ENCODE measurements at regions not wholly inside any gene's neighbourhood (a gene's known extent, or its start where the extent isn't known, plus 50 kb on each side); places are given as distances from the start of the nearest gene placed in this dataset.

DNA sequence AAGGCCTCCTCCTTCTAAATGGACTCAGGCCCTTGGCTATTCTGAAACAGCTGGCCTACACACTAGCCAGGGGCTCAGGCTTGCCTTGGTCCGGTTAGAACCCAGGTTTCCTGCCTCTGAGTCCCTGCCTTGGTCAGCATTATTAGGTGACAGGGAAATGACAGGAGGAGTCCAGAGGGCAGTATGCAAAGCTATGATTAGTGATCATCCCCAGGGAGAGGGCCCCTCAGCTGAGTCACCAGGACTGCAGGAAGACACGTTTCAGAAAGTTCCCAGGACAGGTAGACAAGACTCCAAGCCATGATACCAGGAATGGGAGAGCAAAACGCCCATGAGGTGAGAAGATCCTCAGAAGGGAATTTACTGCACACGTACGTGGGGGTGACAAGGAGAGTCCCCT lies 301.1 kb upstream of the COBL start:
- Histone ChIP-seq H2BK20ac (ENCODE audit: low read depth, low read length) (no peak overlapping the region), H3K9ac (ENCODE audit: low read depth, low read length) (no peak overlapping the region), H3K18ac (ENCODE audit: low read depth, low read length) (no peak overlapping the region), H3K23ac (ENCODE audit: low read depth, low read length) (no peak overlapping the region), H2BK120ac (ENCODE audit: low read depth, low read length) (no peak overlapping the region), H3K4me1 (ENCODE audit: control insufficient read depth, insufficient read depth, low read length) (no peaks in the 10 kb centered on the region), H2AFZ (replicated peaks; ENCODE audit: low read length, poor library complexity) (no peak overlapping the region), H4K5ac (ENCODE audit: low read depth, low read length) (no peak overlapping the region), H3K14ac (replicated peaks; ENCODE audit: low read depth, low read length) (no peak overlapping the region), H3K56ac (ENCODE audit: extremely low read depth, insufficient read depth, low read length) (no peak overlapping the region), H2AK9ac (replicated peaks; ENCODE audit: low read depth, low read length, poor library complexity) (no peak overlapping the region), H4K91ac (ENCODE audit: insufficient read depth, low read depth, low read length) (no peak overlapping the region), H3K36me3 (ENCODE audit: control insufficient read depth, insufficient read depth, low read length) (no peaks in the 10 kb centered on the region), H2AK5ac (ENCODE audit: low read depth, low read length) (no peak overlapping the region), H3K79me1 (ENCODE audit: low read depth in 1 of 2, low read length in 2 of 2) (no peaks in the 10 kb centered on the region), H4K20me1 (ENCODE audit: insufficient read depth, low read length) (no peaks in the 10 kb centered on the region), H4K8ac (ENCODE audit: low read depth in 2 of 2, low read length in 2 of 2) (no peak overlapping the region), H3K4me3 (ENCODE audit: insufficient read depth, low read depth, low read length) (no peak overlapping the region), H3K27me3 (ENCODE audit: control insufficient read depth, insufficient read depth, low read length) (no peaks in the 10 kb centered on the region), H3K9me1 (ENCODE audit: insufficient read depth, low read length) (no peaks in the 10 kb centered on the region), H2BK5ac (ENCODE audit: low read depth, low read length, poor library complexity, severe bottlenecking) (no peak overlapping the region), H3K9me3 (ENCODE audit: control insufficient read depth, insufficient read depth, low read length) (peaks cover 18% of the 10 kb centered on the region), H3K27ac (ENCODE audit: insufficient read depth, low read length) (no peak overlapping the region), H2BK15ac (ENCODE audit: low read depth, low read length) (no peak overlapping the region), H3K4me2 (ENCODE audit: low read depth, low read length) (no peak overlapping the region), H3K4ac (ENCODE audit: low read depth, low read length) (no peak overlapping the region)
- intact Hi-C loops (cut with micrococcal nuclease) (no loop called here), in situ Hi-C loops (cut with MboI; ENCODE audit: low sequenced_read_pairs) (no loop called here), dilution Hi-C loops (cut with HindIII; ENCODE audit: low sequenced_read_pairs, unreplicated experiment) (no loop called here)
- ATAC-seq (ENCODE audit: low read depth) (no peak), DNase-seq (no peak)
- 31% methylated on average over 3 of the region's 5 CpGs; no CpG with 5 or more reads in 1 of the 2 experiments for WGBS, 2 experiments (ENCODE audit: extremely low coverage in 2 of 2, insufficient read length in 1 of 2)
- POLR2A ChIA-PET (ENCODE audit: unreplicated experiment) = no interaction called here
- CTCF ChIA-PET = no interaction called here
- no TSS peak for BruUV-seq (replicated peaks)
- TF ChIP-seq MXI1 (IDR thresholded peaks at IDR 0.05; ENCODE audit: borderline replicate concordance, low read depth, low read length) = no peak
- TF ChIP-seq, protein P1, sequence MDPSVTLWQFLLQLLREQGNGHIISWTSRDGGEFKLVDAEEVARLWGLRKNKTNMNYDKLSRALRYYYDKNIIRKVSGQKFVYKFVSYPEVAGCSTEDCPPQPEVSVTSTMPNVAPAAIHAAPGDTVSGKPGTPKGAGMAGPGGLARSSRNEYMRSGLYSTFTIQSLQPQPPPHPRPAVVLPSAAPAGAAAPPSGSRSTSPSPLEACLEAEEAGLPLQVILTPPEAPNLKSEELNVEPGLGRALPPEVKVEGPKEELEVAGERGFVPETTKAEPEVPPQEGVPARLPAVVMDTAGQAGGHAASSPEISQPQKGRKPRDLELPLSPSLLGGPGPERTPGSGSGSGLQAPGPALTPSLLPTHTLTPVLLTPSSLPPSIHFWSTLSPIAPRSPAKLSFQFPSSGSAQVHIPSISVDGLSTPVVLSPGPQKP (IDR thresholded peaks at IDR 0.05; ENCODE audit: borderline replicate concordance, low read depth, low read length) = no peak
- no peak for TF ChIP-seq POLR2A (IDR thresholded peaks at IDR 0.05; ENCODE audit: low read depth, low read length)
- TF ChIP-seq, protein P2, sequence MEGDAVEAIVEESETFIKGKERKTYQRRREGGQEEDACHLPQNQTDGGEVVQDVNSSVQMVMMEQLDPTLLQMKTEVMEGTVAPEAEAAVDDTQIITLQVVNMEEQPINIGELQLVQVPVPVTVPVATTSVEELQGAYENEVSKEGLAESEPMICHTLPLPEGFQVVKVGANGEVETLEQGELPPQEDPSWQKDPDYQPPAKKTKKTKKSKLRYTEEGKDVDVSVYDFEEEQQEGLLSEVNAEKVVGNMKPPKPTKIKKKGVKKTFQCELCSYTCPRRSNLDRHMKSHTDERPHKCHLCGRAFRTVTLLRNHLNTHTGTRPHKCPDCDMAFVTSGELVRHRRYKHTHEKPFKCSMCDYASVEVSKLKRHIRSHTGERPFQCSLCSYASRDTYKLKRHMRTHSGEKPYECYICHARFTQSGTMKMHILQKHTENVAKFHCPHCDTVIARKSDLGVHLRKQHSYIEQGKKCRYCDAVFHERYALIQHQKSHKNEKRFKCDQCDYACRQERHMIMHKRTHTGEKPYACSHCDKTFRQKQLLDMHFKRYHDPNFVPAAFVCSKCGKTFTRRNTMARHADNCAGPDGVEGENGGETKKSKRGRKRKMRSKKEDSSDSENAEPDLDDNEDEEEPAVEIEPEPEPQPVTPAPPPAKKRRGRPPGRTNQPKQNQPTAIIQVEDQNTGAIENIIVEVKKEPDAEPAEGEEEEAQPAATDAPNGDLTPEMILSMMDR (conservative IDR thresholded peaks at IDR 0.05; ENCODE audit: low read depth, low read length) = no peak
- TF ChIP-seq SMC3 (IDR thresholded peaks at IDR 0.05; ENCODE audit: low read depth, low read length) = no peak
- TF ChIP-seq, protein P3, sequence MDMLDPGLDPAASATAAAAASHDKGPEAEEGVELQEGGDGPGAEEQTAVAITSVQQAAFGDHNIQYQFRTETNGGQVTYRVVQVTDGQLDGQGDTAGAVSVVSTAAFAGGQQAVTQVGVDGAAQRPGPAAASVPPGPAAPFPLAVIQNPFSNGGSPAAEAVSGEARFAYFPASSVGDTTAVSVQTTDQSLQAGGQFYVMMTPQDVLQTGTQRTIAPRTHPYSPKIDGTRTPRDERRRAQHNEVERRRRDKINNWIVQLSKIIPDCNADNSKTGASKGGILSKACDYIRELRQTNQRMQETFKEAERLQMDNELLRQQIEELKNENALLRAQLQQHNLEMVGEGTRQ (IDR thresholded peaks at IDR 0.05; ENCODE audit: low read depth, low read length) = no peak
- no peak for TF ChIP-seq BHLHE40 (IDR thresholded peaks at IDR 0.05; ENCODE audit: low read depth, low read length)
- TF ChIP-seq MAZ (IDR thresholded peaks at IDR 0.05; ENCODE audit: borderline replicate concordance, low read depth, low read length) = no peak
